ENCODE measurements at regions not wholly inside any gene's neighbourhood (a gene's known extent, or its start where the extent isn't known, plus 50 kb on each side); places are given as distances from the start of the nearest gene placed in this dataset.

GRCh38 chr10:69750725-69751124 lies 51.0 kb upstream of the COL13A1 start:
- Histone ChIP-seq H3K4me3 (no peak overlapping the region), H3K9me3 (no peaks in the 10 kb centered on the region), H3K27me3 (peaks cover 0 to 4% (median 0%) of the 10 kb centered on the region in 9 donors), H3K36me3 (no peaks in the 10 kb centered on the region), H3K27ac (no peak overlapping the region), H3K4me1 (no peaks in the 10 kb centered on the region)
- ATAC-seq, result no peak
- intact Hi-C loops (cut with DNase I), result no loop called here
- DNase-seq, result no peak
- WGBS, 4 donors, result 77 to 88% (median 81%) methylated on average over 4 of the region's 4 CpGs
- TF ChIP-seq, protein P1, sequence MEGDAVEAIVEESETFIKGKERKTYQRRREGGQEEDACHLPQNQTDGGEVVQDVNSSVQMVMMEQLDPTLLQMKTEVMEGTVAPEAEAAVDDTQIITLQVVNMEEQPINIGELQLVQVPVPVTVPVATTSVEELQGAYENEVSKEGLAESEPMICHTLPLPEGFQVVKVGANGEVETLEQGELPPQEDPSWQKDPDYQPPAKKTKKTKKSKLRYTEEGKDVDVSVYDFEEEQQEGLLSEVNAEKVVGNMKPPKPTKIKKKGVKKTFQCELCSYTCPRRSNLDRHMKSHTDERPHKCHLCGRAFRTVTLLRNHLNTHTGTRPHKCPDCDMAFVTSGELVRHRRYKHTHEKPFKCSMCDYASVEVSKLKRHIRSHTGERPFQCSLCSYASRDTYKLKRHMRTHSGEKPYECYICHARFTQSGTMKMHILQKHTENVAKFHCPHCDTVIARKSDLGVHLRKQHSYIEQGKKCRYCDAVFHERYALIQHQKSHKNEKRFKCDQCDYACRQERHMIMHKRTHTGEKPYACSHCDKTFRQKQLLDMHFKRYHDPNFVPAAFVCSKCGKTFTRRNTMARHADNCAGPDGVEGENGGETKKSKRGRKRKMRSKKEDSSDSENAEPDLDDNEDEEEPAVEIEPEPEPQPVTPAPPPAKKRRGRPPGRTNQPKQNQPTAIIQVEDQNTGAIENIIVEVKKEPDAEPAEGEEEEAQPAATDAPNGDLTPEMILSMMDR (IDR thresholded peaks at IDR 0.05), result no peak
- TF ChIP-seq POLR2A (IDR thresholded peaks at IDR 0.05), result no peak

DNA sequence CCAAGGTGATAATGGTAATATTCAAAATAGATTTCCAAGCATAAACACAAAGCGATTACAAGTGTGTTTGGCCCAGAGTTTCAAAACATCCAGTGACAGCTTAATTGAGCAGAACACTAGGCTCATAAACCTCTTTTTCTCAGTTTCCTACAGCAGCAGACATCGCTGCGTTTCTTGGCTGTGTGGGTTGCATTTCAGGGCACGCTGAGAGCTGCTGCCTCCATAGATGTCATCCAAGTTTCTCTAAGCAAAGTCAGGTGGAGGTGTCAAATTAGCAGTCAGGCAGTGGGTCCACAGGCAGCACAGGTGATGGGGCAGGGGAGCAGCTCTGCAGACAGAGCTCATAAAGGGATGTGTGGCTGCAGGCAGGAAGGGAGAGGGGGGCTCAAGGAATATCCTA lies 50.5 kb upstream of the COL13A1 start:
- WGBS, 4 donors, result 45 to 91% (median 85%) methylated on average over 4 of the region's 4 CpGs
- Histone ChIP-seq H3K4me1 (no peaks in the 10 kb centered on the region), H3K27me3 (peaks cover 0 to 4% (median 0%) of the 10 kb centered on the region in 9 donors), H3K27ac (no peak overlapping the region), H3K4me3 (no peak overlapping the region), H3K36me3 (no peaks in the 10 kb centered on the region), H3K9me3 (no peaks in the 10 kb centered on the region)
- ATAC-seq (no peak), DNase-seq (no peak)
- intact Hi-C loops (cut with DNase I), result no loop called here
- no peak for TF ChIP-seq POLR2A (IDR thresholded peaks at IDR 0.05)
- TF ChIP-seq, protein P1 (IDR thresholded peaks at IDR 0.05), result no peak

Measured in heart left ventricle (tissue), 16 donors.